IPS-20b (cell line): ENCODE measurements at regions not wholly inside any gene's neighbourhood (a gene's known extent, or its start where the extent isn't known, plus 50 kb on each side); places are given as distances from the start of the nearest gene placed in this dataset.

ENCODE experiments used
- H3K27ac ChIP-seq: one replicate; pipeline ENCODE4 v1.5.1; 2013; ENCODE audit warnings: low read length
- H3K27me3 ChIP-seq: 2 replicates; pipeline ENCODE4 v1.6.1; 2013; ENCODE audit warnings: mild to moderate bottlenecking, low read length, inconsistent platforms; ENCODE audit not compliant: insufficient read depth
- H3K36me3 ChIP-seq: 2 replicates; pipeline ENCODE4 v1.6.1; 2013; ENCODE audit warnings: low read depth, mild to moderate bottlenecking, inconsistent platforms, low read length, moderate library complexity; ENCODE audit not compliant: insufficient read depth
- H3K4me1 ChIP-seq: 2 replicates; pipeline ENCODE4 v1.6.1; 2013; ENCODE audit warnings: mild to moderate bottlenecking, control low read depth, inconsistent platforms, low read length, moderate library complexity; ENCODE audit not compliant: insufficient read depth
- H3K4me3 ChIP-seq: 2 replicates; pipeline ENCODE4 v1.5.1; 2013; ENCODE audit warnings: mild to moderate bottlenecking, low read length, inconsistent platforms
- H3K9ac ChIP-seq: 2 replicates; pipeline ENCODE4 v1.6.1; 2013; ENCODE audit warnings: low read depth, mild to moderate bottlenecking, inconsistent platforms, low read length, moderate library complexity
- H3K9me3 ChIP-seq: 2 replicates; pipeline ENCODE4 v1.6.1; 2013; ENCODE audit warnings: mild to moderate bottlenecking, low read depth, low read length, inconsistent platforms; ENCODE audit not compliant: insufficient read depth

GRCh38 chr9:23543419-23543818, 282.6 kb downstream of the ELAVL2 start:
- H3K9ac ChIP-seq, result no peak overlapping the region
- H3K36me3 ChIP-seq, result no peaks in the 10 kb centered on the region
- peaks cover 15% of the 10 kb centered on the region for H3K27me3 ChIP-seq
- no peak overlapping the region for H3K27ac ChIP-seq
- H3K4me3 ChIP-seq, result no peak overlapping the region
- no peaks in the 10 kb centered on the region for H3K9me3 ChIP-seq
- H3K4me1 ChIP-seq, result no peaks in the 10 kb centered on the region; the same call in 1 of the 2 replicates

GRCh38 chr9:23545728-23546127, 280.3 kb downstream of the ELAVL2 start:
- Histone ChIP-seq H3K4me3 (no peak overlapping the region), H3K9me3 (no peaks in the 10 kb centered on the region), H3K27me3 (no peaks in the 10 kb centered on the region), H3K4me1 (no peaks in the 10 kb centered on the region), H3K9ac (no peak overlapping the region), H3K36me3 (no peaks in the 10 kb centered on the region), H3K27ac (no peak overlapping the region)

- no peaks in the 10 kb centered on the region for H3K36me3 ChIP-seq
- peaks cover 14% of the 10 kb centered on the region; the same call in 1 of the 2 replicates for H3K4me1 ChIP-seq
- no peak overlapping the region for H3K4me3 ChIP-seq
- H3K27me3 ChIP-seq, result no peaks in the 10 kb centered on the region
- no peak overlapping the region for H3K9ac ChIP-seq
- H3K27ac ChIP-seq, result no peak overlapping the region
- H3K9me3 ChIP-seq, result no peaks in the 10 kb centered on the region
Measured at GRCh38 chr9:23551311-23551721, 274.7 kb downstream of the ELAVL2 start.

- no peaks in the 10 kb centered on the region for H3K27me3 ChIP-seq
- H3K27ac ChIP-seq, result no peak overlapping the region
- H3K9ac ChIP-seq, result no peak overlapping the region
- H3K9me3 ChIP-seq, result no peaks in the 10 kb centered on the region
- H3K36me3 ChIP-seq, result no peaks in the 10 kb centered on the region
- peaks cover 14% of the 10 kb centered on the region; the same call in 1 of the 2 replicates for H3K4me1 ChIP-seq
- no peak overlapping the region for H3K4me3 ChIP-seq
Measured at GRCh38 chr9:23551929-23552707, 273.9 kb downstream of the ELAVL2 start.

GRCh38 chr9:23552876-23553601, 273.0 kb downstream of the ELAVL2 start:
- Histone ChIP-seq H3K4me3 (no peak overlapping the region), H3K9me3 (no peaks in the 10 kb centered on the region), H3K4me1 (peaks cover 14% of the 10 kb centered on the region; the same call in 1 of the 2 replicates), H3K27me3 (no peaks in the 10 kb centered on the region), H3K36me3 (no peaks in the 10 kb centered on the region), H3K9ac (no peak overlapping the region), H3K27ac (no peak overlapping the region)

GRCh38 chr9:23554686-23555085, 271.4 kb downstream of the ELAVL2 start:
- Histone ChIP-seq H3K27me3 (no peaks in the 10 kb centered on the region), H3K9me3 (no peaks in the 10 kb centered on the region), H3K4me3 (no peak overlapping the region), H3K27ac (no peak overlapping the region), H3K36me3 (no peaks in the 10 kb centered on the region), H3K4me1 (peaks cover 14% of the 10 kb centered on the region; the same call in 1 of the 2 replicates), H3K9ac (no peak overlapping the region)

GRCh38 chr9:23555851-23556250, 270.2 kb downstream of the ELAVL2 start:
- Histone ChIP-seq H3K9ac (no peak overlapping the region), H3K4me1 (peaks cover 14% of the 10 kb centered on the region; the same call in 1 of the 2 replicates), H3K36me3 (no peaks in the 10 kb centered on the region), H3K9me3 (no peaks in the 10 kb centered on the region), H3K4me3 (peak overlapping the region; percentile 20; the same call in 1 of the 2 replicates), H3K27me3 (no peaks in the 10 kb centered on the region), H3K27ac (no peak overlapping the region)

GRCh38 chr9:23556459-23556858, 269.6 kb downstream of the ELAVL2 start:
- Histone ChIP-seq H3K4me1 (peaks cover 14% of the 10 kb centered on the region; the same call in 1 of the 2 replicates), H3K9me3 (no peaks in the 10 kb centered on the region), H3K27ac (no peak overlapping the region), H3K36me3 (no peaks in the 10 kb centered on the region), H3K9ac (no peak overlapping the region), H3K27me3 (no peaks in the 10 kb centered on the region), H3K4me3 (no peak overlapping the region)

GRCh38 chr9:23557689-23558088, 268.4 kb downstream of the ELAVL2 start:
- Histone ChIP-seq H3K4me1 (peaks cover 14% of the 10 kb centered on the region; the same call in 1 of the 2 replicates), H3K27ac (no peak overlapping the region), H3K9me3 (no peaks in the 10 kb centered on the region), H3K36me3 (no peaks in the 10 kb centered on the region), H3K27me3 (no peaks in the 10 kb centered on the region), H3K9ac (no peak overlapping the region), H3K4me3 (no peak overlapping the region)

- Histone ChIP-seq H3K36me3 (no peaks in the 10 kb centered on the region), H3K9me3 (no peaks in the 10 kb centered on the region), H3K27me3 (no peaks in the 10 kb centered on the region), H3K4me1 (peaks cover 14% of the 10 kb centered on the region; the same call in 1 of the 2 replicates), H3K9ac (no peak overlapping the region), H3K4me3 (no peak overlapping the region), H3K27ac (no peak overlapping the region)
Measured at GRCh38 chr9:23559522-23559921, 266.5 kb downstream of the ELAVL2 start.

- Histone ChIP-seq H3K36me3 (no peaks in the 10 kb centered on the region), H3K9ac (no peak overlapping the region), H3K4me1 (no peaks in the 10 kb centered on the region), H3K27ac (no peak overlapping the region), H3K4me3 (no peak overlapping the region), H3K9me3 (no peaks in the 10 kb centered on the region), H3K27me3 (no peaks in the 10 kb centered on the region)
Measured at GRCh38 chr9:23563517-23563916, 262.5 kb downstream of the ELAVL2 start.
